ENCODE measurements at regions not wholly inside any gene's neighbourhood (a gene's known extent, or its start where the extent isn't known, plus 50 kb on each side); places are given as distances from the start of the nearest gene placed in this dataset.

DNA sequence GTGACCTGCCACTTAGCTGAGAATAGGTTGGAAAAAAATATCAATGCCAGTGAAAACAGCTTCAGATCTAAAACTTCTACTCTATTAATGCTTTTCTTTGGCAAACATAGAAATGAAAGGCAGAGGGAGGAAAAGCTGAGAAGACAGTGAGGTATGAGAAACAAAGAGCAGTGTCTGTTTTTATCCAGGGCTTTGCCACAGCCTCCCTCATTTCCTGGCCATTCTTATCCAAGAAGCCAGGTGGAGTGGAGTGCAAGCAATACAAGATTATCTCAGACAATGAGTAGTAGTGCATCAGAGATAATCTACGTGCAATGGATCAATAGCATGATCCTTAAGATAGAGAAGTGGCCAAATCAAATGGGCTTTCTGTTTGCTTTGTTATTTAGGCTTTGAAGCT lies 808.7 kb upstream of the PIK3C3 start:
- TF ChIP-seq EZH2 (IDR thresholded peaks at IDR 0.05; ENCODE audit: low read length, unreplicated experiment), result no peak
- no peak for TF ChIP-seq CTCF (conservative IDR thresholded peaks at IDR 0.05; ENCODE audit: low read depth, low read length)
